ENCODE measurements at regions not wholly inside any gene's neighbourhood (a gene's known extent, or its start where the extent isn't known, plus 50 kb on each side); places are given as distances from the start of the nearest gene placed in this dataset.

DNA sequence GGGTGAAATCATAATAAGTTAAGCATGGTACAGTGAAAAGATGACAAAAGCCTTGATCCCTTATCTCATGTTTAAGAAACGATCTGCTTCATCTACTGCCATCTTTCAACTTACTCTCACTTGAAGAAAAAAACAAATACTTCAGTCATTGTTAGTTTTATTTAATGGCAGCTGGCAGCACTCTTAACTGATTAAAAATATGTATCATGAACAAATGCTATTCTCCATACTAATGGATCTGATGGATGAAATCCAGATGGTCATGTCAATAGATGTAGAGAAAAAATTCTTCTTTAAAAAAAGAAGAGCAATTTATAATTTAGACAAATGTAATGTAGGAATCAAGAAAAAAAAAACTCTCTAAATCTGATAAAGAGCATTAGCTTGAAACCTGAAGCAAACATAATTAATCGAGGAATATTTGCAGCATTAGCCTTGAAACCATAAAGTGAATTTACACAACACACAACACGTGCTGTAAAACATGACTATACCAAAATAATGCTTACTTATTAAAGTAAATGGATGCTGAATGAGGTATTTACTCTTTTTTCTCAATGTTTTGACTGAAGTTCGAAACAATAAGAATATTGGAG lies 579.0 kb upstream of the ADAMTS5 start:
- TF ChIP-seq EZH2 (IDR thresholded peaks at IDR 0.05; ENCODE audit: insufficient read depth, poor library complexity, severe bottlenecking), result no peak
- TF ChIP-seq EZH2phosphoT487 (IDR thresholded peaks at IDR 0.05; ENCODE audit: insufficient read depth, low read depth), result no peak

Data from GM23248 (cell line).